Hippocampal formation (tissue), 2 donors: ENCODE measurements at regions not wholly inside any gene's neighbourhood (a gene's known extent, or its start where the extent isn't known, plus 50 kb on each side); places are given as distances from the start of the nearest gene placed in this dataset.
"Not testable (repeated sequence)": the region's sequence is repeated elsewhere in the genome, so short reads cannot be mapped to it uniquely, and the experiment has no call there.

Source experiments
- DNase-seq, 2 donors: peaks; one replicate each; lab custom pipeline; 2025; lab: John Stamatoyannopoulos, UW

- no peak for DNase-seq
Observed at GRCh38 chr12:91454179-91454578, 271.6 kb upstream of the DCN start.

- not testable (repeated sequence) for DNase-seq
Observed at GRCh38 chr12:91452464-91452863, 269.8 kb upstream of the DCN start.

GRCh38 chr12:91441993-91442952, 259.7 kb upstream of the DCN start:
- DNase-seq, result no peak

GRCh38 chr12:91441246-91441645, 258.6 kb upstream of the DCN start:
- DNase-seq, result no peak

GRCh38 chr12:91434081-91434480, 251.5 kb upstream of the DCN start:
- no peak for DNase-seq

GRCh38 chr12:91432755-91433154, 250.1 kb upstream of the DCN start:
- no peak for DNase-seq

GRCh38 chr12:91432089-91432488, 249.5 kb upstream of the DCN start:
- no peak for DNase-seq

GRCh38 chr12:91424506-91424905, 241.9 kb upstream of the DCN start:
- DNase-seq, result no peak

GRCh38 chr12:91423693-91424050, 241.1 kb upstream of the DCN start:
- no peak for DNase-seq

GRCh38 chr12:91422811-91423692, 240.4 kb upstream of the DCN start:
- DNase-seq, result no peak

- DNase-seq, result no peak
Observed at GRCh38 chr12:91422127-91422526, 239.5 kb upstream of the DCN start.

- DNase-seq, result no peak
Observed at GRCh38 chr12:91419809-91420208, 237.2 kb upstream of the DCN start.

- no peak for DNase-seq
Observed at GRCh38 chr12:91418221-91419090, 235.8 kb upstream of the DCN start.

GRCh38 chr12:91417650-91418049, 235.0 kb upstream of the DCN start:
- DNase-seq, result no peak

- no peak for DNase-seq
Observed at GRCh38 chr12:91414636-91415035, 232.0 kb upstream of the DCN start.

- DNase-seq, result no peak
Observed at GRCh38 chr12:91413581-91414546, 231.2 kb upstream of the DCN start.

- DNase-seq, result no peak
Observed at GRCh38 chr12:91406920-91407341, 224.3 kb upstream of the DCN start.

- DNase-seq, result no peak
Observed at GRCh38 chr12:91404441-91404840, 221.8 kb upstream of the DCN start.

GRCh38 chr12:91401190-91401589, 218.6 kb upstream of the DCN start:
- no peak for DNase-seq

- DNase-seq, result no peak
Observed at GRCh38 chr12:91400271-91400670, 217.7 kb upstream of the DCN start.
